ENCODE measurements at regions not wholly inside any gene's neighbourhood (a gene's known extent, or its start where the extent isn't known, plus 50 kb on each side); places are given as distances from the start of the nearest gene placed in this dataset.

DNA sequence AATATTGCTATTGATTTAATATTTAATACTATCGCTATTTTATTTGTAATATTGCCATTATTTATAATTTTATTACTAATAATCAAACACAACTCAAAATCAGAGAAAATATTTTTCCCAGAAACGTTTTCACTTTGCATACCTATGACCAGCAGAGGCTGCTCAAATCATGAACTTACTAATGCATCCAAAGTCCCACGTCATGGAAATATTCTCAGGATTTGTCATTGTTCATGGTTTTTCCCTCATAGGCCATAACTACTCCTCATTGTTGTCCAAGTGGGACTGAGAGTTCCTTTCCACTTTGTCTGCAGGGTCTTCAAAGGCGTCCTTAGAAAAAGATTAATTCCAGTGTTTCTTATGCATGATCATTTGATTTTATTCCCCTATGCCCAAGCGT is 344.8 kb downstream of the THBS2 start:
- TF ChIP-seq MAX (IDR thresholded peaks at IDR 0.05) = no peak
- no peak for TF ChIP-seq NR3C1 (IDR thresholded peaks at IDR 0.05)
- peak; percentile 21; the same call in 1 of the 3 replicates for TF ChIP-seq CTCF (IDR thresholded peaks at IDR 0.05)
- TF ChIP-seq, protein P1, sequence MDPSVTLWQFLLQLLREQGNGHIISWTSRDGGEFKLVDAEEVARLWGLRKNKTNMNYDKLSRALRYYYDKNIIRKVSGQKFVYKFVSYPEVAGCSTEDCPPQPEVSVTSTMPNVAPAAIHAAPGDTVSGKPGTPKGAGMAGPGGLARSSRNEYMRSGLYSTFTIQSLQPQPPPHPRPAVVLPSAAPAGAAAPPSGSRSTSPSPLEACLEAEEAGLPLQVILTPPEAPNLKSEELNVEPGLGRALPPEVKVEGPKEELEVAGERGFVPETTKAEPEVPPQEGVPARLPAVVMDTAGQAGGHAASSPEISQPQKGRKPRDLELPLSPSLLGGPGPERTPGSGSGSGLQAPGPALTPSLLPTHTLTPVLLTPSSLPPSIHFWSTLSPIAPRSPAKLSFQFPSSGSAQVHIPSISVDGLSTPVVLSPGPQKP (IDR thresholded peaks at IDR 0.05; ENCODE audit: low read depth, low read length) = no peak
- TF ChIP-seq SMC3 (IDR thresholded peaks at IDR 0.05) = no peak
- TF ChIP-seq EHMT2 (IDR thresholded peaks at IDR 0.05; ENCODE audit: low read depth) = no peak
- TF ChIP-seq MAZ (IDR thresholded peaks at IDR 0.05; ENCODE audit: borderline replicate concordance, low read depth, low read length) = no peak
- no peak for TF ChIP-seq USF2 (IDR thresholded peaks at IDR 0.05)
- TF ChIP-seq, protein P2, sequence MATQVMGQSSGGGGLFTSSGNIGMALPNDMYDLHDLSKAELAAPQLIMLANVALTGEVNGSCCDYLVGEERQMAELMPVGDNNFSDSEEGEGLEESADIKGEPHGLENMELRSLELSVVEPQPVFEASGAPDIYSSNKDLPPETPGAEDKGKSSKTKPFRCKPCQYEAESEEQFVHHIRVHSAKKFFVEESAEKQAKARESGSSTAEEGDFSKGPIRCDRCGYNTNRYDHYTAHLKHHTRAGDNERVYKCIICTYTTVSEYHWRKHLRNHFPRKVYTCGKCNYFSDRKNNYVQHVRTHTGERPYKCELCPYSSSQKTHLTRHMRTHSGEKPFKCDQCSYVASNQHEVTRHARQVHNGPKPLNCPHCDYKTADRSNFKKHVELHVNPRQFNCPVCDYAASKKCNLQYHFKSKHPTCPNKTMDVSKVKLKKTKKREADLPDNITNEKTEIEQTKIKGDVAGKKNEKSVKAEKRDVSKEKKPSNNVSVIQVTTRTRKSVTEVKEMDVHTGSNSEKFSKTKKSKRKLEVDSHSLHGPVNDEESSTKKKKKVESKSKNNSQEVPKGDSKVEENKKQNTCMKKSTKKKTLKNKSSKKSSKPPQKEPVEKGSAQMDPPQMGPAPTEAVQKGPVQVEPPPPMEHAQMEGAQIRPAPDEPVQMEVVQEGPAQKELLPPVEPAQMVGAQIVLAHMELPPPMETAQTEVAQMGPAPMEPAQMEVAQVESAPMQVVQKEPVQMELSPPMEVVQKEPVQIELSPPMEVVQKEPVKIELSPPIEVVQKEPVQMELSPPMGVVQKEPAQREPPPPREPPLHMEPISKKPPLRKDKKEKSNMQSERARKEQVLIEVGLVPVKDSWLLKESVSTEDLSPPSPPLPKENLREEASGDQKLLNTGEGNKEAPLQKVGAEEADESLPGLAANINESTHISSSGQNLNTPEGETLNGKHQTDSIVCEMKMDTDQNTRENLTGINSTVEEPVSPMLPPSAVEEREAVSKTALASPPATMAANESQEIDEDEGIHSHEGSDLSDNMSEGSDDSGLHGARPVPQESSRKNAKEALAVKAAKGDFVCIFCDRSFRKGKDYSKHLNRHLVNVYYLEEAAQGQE (IDR thresholded peaks at IDR 0.05) = no peak

Measured in A549 (cell line).